ENCODE measurements at regions not wholly inside any gene's neighbourhood (a gene's known extent, or its start where the extent isn't known, plus 50 kb on each side); places are given as distances from the start of the nearest gene placed in this dataset.

DNA sequence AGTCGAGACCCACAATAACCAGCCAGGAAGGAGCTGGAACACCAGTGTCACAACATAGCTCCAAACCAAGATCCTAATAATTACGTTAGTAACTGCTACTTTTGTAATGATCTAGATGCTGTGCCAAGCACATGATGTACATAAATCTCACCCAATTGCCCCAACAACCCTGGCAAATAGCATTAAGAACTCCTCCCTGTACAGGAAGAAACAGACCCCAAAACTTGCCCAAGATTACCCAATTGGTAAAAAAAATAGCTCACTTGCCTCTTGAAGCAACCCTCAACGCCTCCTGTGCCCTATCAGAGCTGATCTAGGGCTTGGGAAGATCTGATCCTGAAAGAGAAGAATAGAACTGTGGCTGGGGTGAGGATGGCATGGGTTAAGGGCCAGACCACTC is 628.7 kb upstream of the AUTS2 start:
- peaks cover 0 to 3% of the 10 kb centered on the region in 2 experiments for H3K27me3 ChIP-seq (ENCODE audit: control insufficient read depth in 1 of 2, insufficient read depth in 1 of 2, low read length in 2 of 2)
- H3K14ac ChIP-seq (ENCODE audit: low read length in 2 of 2) = no peak overlapping the region
- no peak overlapping the region for H2BK15ac ChIP-seq (ENCODE audit: low read depth, poor library complexity, severe bottlenecking)
- no peak overlapping the region for H2AFZ ChIP-seq (ENCODE audit: low read depth, low read length)
- WGBS = 63% methylated on average over 3 of the region's 3 CpGs
- no peaks in the 10 kb centered on the region for H3K4me1 ChIP-seq (ENCODE audit: control insufficient read depth, insufficient read depth, low read depth, low read length)
- DNase-seq = no peak
- H3K79me1 ChIP-seq (replicated peaks; ENCODE audit: low read length, poor library complexity, severe bottlenecking) = no peaks in the 10 kb centered on the region
- no peak overlapping the region for H3K4me2 ChIP-seq (ENCODE audit: low read length, poor library complexity, severe bottlenecking)
- no peak overlapping the region for H3K4ac ChIP-seq (ENCODE audit: low read depth in 1 of 2, low read length in 2 of 2)
- no peaks in the 10 kb centered on the region for H3K36me3 ChIP-seq (ENCODE audit: control insufficient read depth in 1 of 2, insufficient read depth in 2 of 2, low read depth in 1 of 2, low read length in 2 of 2)
- H3K23ac ChIP-seq (ENCODE audit: low read length in 2 of 2) = no peak overlapping the region
- H4K8ac ChIP-seq (ENCODE audit: low read length) = no peak overlapping the region
- H3K27ac ChIP-seq (ENCODE audit: low read length, poor library complexity, severe bottlenecking) = no peak overlapping the region
- H3K4me3 ChIP-seq (ENCODE audit: insufficient read depth in 1 of 2, low read depth in 1 of 2, low read length in 2 of 2) = no peak overlapping the region
- H2BK12ac ChIP-seq (ENCODE audit: low read length in 2 of 2) = no peak overlapping the region
- H3K9me3 ChIP-seq (ENCODE audit: control insufficient read depth, low read length) = no peaks in the 10 kb centered on the region
- H3K9ac ChIP-seq (ENCODE audit: low read length) = no peak overlapping the region
- H2BK5ac ChIP-seq (ENCODE audit: low read depth, low read length, poor library complexity, severe bottlenecking) = no peak overlapping the region
- no peak overlapping the region for H3K18ac ChIP-seq (ENCODE audit: low read depth in 1 of 2, low read length in 2 of 2)
- H2BK120ac ChIP-seq (ENCODE audit: low read depth, low read length) = no peak overlapping the region
- H4K91ac ChIP-seq (ENCODE audit: low read length) = no peak overlapping the region
- H2AK5ac ChIP-seq (ENCODE audit: low read length, severe bottlenecking) = no peak overlapping the region

DNA sequence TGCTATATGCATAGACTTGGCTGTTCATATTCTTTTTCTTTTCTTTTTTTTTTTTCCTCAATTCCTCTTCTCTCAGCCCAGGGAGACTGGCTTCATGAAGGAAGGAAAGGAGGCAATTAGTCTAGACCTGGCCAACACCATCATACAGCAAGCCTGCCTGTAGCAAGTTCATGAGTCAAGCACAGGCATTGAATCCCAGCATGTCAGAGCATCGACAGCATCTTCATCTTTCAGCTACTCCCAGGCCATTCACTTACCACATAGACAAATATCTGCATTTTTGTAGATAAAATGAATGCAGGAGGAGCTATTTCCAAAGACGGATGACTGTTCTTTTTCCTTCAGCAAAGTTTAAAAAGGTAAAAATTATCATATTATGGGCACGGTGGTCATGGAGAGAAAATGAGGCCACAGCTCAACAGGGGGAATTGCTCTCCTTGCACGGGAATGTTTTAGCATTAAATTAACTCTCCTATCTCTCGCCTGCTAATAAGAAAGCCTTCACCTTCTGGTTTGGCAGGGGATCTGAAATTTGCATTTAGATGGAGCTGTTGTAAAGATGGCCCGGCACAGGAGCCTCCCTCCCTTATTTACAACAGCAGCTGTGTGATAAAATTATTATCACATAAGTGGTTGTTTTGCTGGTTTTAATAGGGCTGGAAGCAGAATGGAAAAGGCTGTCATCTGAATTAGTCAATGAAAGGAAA is 626.5 kb upstream of the AUTS2 start:
- no peaks in the 10 kb centered on the region for H3K9me3 ChIP-seq (ENCODE audit: control insufficient read depth, low read length)
- no peak overlapping the region for H3K18ac ChIP-seq (ENCODE audit: low read depth in 1 of 2, low read length in 2 of 2)
- H3K9ac ChIP-seq (ENCODE audit: low read length) = no peak overlapping the region
- H2AK5ac ChIP-seq (ENCODE audit: low read length, severe bottlenecking) = no peak overlapping the region
- no peak overlapping the region for H3K23ac ChIP-seq (ENCODE audit: low read length in 2 of 2)
- no peak overlapping the region for H2BK5ac ChIP-seq (ENCODE audit: low read depth, low read length, poor library complexity, severe bottlenecking)
- no peak overlapping the region for H3K4me2 ChIP-seq (ENCODE audit: low read length, poor library complexity, severe bottlenecking)
- no peak overlapping the region for H3K27ac ChIP-seq (ENCODE audit: low read length, poor library complexity, severe bottlenecking)
- H3K4ac ChIP-seq (ENCODE audit: low read depth in 1 of 2, low read length in 2 of 2) = no peak overlapping the region
- no peak overlapping the region for H3K4me3 ChIP-seq (ENCODE audit: insufficient read depth in 1 of 2, low read depth in 1 of 2, low read length in 2 of 2)
- peaks cover 0 to 3% of the 10 kb centered on the region in 2 experiments for H3K27me3 ChIP-seq (ENCODE audit: control insufficient read depth in 1 of 2, insufficient read depth in 1 of 2, low read length in 2 of 2)
- DNase-seq = no peak
- 40% methylated on average over 2 of the region's 6 CpGs for WGBS
- no peak overlapping the region for H2BK120ac ChIP-seq (ENCODE audit: low read depth, low read length)
- no peak overlapping the region for H2BK15ac ChIP-seq (ENCODE audit: low read depth, poor library complexity, severe bottlenecking)
- H4K91ac ChIP-seq (ENCODE audit: low read length) = no peak overlapping the region
- no peak overlapping the region for H3K14ac ChIP-seq (ENCODE audit: low read length in 2 of 2)
- no peaks in the 10 kb centered on the region for H3K79me1 ChIP-seq (replicated peaks; ENCODE audit: low read length, poor library complexity, severe bottlenecking)
- H3K36me3 ChIP-seq (ENCODE audit: control insufficient read depth in 1 of 2, insufficient read depth in 2 of 2, low read depth in 1 of 2, low read length in 2 of 2) = no peaks in the 10 kb centered on the region
- H2BK12ac ChIP-seq (ENCODE audit: low read length in 2 of 2) = no peak overlapping the region
- no peak overlapping the region for H2AFZ ChIP-seq (ENCODE audit: low read depth, low read length)
- no peak overlapping the region for H4K8ac ChIP-seq (ENCODE audit: low read length)
- no peaks in the 10 kb centered on the region for H3K4me1 ChIP-seq (ENCODE audit: control insufficient read depth, insufficient read depth, low read depth, low read length)

- Histone ChIP-seq H3K4me2 (ENCODE audit: low read length, poor library complexity, severe bottlenecking) (no peak overlapping the region), H3K9ac (ENCODE audit: low read length) (peak overlapping the region; percentile 42), H3K14ac (ENCODE audit: low read length in 2 of 2) (no peak overlapping the region), H3K23ac (ENCODE audit: low read length in 2 of 2) (no peak overlapping the region), H3K36me3 (ENCODE audit: control insufficient read depth in 1 of 2, insufficient read depth in 2 of 2, low read depth in 1 of 2, low read length in 2 of 2) (no peaks in the 10 kb centered on the region), H4K8ac (ENCODE audit: low read length) (no peak overlapping the region), H3K4ac (ENCODE audit: low read depth in 1 of 2, low read length in 2 of 2) (no peak overlapping the region), H3K9me3 (ENCODE audit: control insufficient read depth, low read length) (no peaks in the 10 kb centered on the region), H2BK12ac (ENCODE audit: low read length in 2 of 2) (no peak overlapping the region), H2BK5ac (ENCODE audit: low read depth, low read length, poor library complexity, severe bottlenecking) (peak overlapping the region; percentile 2), H2AK5ac (ENCODE audit: low read length, severe bottlenecking) (no peak overlapping the region), H3K18ac (ENCODE audit: low read depth in 1 of 2, low read length in 2 of 2) (no peak overlapping the region), H3K27me3 (ENCODE audit: control insufficient read depth in 1 of 2, insufficient read depth in 1 of 2, low read length in 2 of 2) (peaks cover 0 to 3% of the 10 kb centered on the region in 2 experiments), H2BK120ac (ENCODE audit: low read depth, low read length) (no peak overlapping the region), H3K4me1 (ENCODE audit: control insufficient read depth, insufficient read depth, low read depth, low read length) (no peaks in the 10 kb centered on the region), H4K91ac (ENCODE audit: low read length) (no peak overlapping the region), H2BK15ac (ENCODE audit: low read depth, poor library complexity, severe bottlenecking) (no peak overlapping the region), H3K27ac (ENCODE audit: low read length, poor library complexity, severe bottlenecking) (no peak overlapping the region), H3K79me1 (replicated peaks; ENCODE audit: low read length, poor library complexity, severe bottlenecking) (no peaks in the 10 kb centered on the region), H2AFZ (ENCODE audit: low read depth, low read length) (no peak overlapping the region), H3K4me3 (ENCODE audit: insufficient read depth in 1 of 2, low read depth in 1 of 2, low read length in 2 of 2) (peak overlapping the region in 1 of 2 experiments; percentile 55)
- DNase-seq = no peak
- WGBS = 79% methylated on average over 14 of the region's 14 CpGs
Observed at GRCh38 chr7:68977385-68978055, 620.8 kb upstream of the AUTS2 start.

DNA sequence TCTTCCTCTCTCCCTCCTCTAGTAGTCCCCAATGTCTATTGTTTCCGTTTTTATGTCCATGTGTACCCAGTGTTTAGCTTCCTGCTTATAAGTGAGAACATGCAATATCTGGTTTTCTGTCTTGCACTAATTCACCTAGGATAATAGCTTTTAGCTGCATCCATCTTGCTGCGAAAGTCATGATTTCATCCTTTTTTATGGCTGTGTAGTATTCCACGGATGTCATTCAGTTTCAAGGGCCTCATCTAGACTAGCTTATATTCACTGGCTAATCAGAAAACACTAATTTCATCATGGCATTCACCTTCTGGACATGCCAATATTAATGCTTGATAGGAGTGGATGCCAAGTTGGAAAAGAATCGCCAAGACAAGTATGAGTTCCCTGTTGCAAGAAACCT is 619.6 kb upstream of the AUTS2 start:
- no peaks in the 10 kb centered on the region for H3K9me3 ChIP-seq (ENCODE audit: control insufficient read depth, low read length)
- no peak overlapping the region for H4K8ac ChIP-seq (ENCODE audit: low read length)
- no peak overlapping the region for H3K4me3 ChIP-seq (ENCODE audit: insufficient read depth in 1 of 2, low read depth in 1 of 2, low read length in 2 of 2)
- H2AK5ac ChIP-seq (ENCODE audit: low read length, severe bottlenecking) = no peak overlapping the region
- no peak overlapping the region for H3K4me2 ChIP-seq (ENCODE audit: low read length, poor library complexity, severe bottlenecking)
- no peak overlapping the region for H3K9ac ChIP-seq (ENCODE audit: low read length)
- no peak overlapping the region for H3K27ac ChIP-seq (ENCODE audit: low read length, poor library complexity, severe bottlenecking)
- DNase-seq = no peak
- H3K27me3 ChIP-seq (ENCODE audit: control insufficient read depth in 1 of 2, insufficient read depth in 1 of 2, low read length in 2 of 2) = no peaks in the 10 kb centered on the region
- H3K79me1 ChIP-seq (replicated peaks; ENCODE audit: low read length, poor library complexity, severe bottlenecking) = no peaks in the 10 kb centered on the region
- no peak overlapping the region for H2BK12ac ChIP-seq (ENCODE audit: low read length in 2 of 2)
- H3K4me1 ChIP-seq (ENCODE audit: control insufficient read depth, insufficient read depth, low read depth, low read length) = no peaks in the 10 kb centered on the region
- no peak overlapping the region for H3K18ac ChIP-seq (ENCODE audit: low read depth in 1 of 2, low read length in 2 of 2)
- no peak overlapping the region for H3K4ac ChIP-seq (ENCODE audit: low read depth in 1 of 2, low read length in 2 of 2)
- no peaks in the 10 kb centered on the region for H3K36me3 ChIP-seq (ENCODE audit: control insufficient read depth in 1 of 2, insufficient read depth in 2 of 2, low read depth in 1 of 2, low read length in 2 of 2)
- H2BK15ac ChIP-seq (ENCODE audit: low read depth, poor library complexity, severe bottlenecking) = no peak overlapping the region
- H2AFZ ChIP-seq (ENCODE audit: low read depth, low read length) = no peak overlapping the region
- H2BK5ac ChIP-seq (ENCODE audit: low read depth, low read length, poor library complexity, severe bottlenecking) = no peak overlapping the region
- WGBS = 97% methylated on average over 4 of the region's 4 CpGs
- H2BK120ac ChIP-seq (ENCODE audit: low read depth, low read length) = no peak overlapping the region
- no peak overlapping the region for H4K91ac ChIP-seq (ENCODE audit: low read length)
- no peak overlapping the region for H3K23ac ChIP-seq (ENCODE audit: low read length in 2 of 2)
- H3K14ac ChIP-seq (ENCODE audit: low read length in 2 of 2) = no peak overlapping the region
